Nephron progenitor cell (in vitro differentiated cells): ENCODE measurements at regions not wholly inside any gene's neighbourhood (a gene's known extent, or its start where the extent isn't known, plus 50 kb on each side); places are given as distances from the start of the nearest gene placed in this dataset.

Experiments used
- DNase-seq: peaks from one replicate; pipeline ENCODE4 v3.0.0; 2021
- H3K27ac Mint-ChIP-seq: 2 replicates; pipeline ENCODE4 v1.8.0; 2021; ENCODE audit warnings: mild to moderate bottlenecking, moderate library complexity, mixed read lengths
- H3K27me3 Mint-ChIP-seq: 2 replicates; pipeline ENCODE4 v1.8.0; 2021; ENCODE audit warnings: mild to moderate bottlenecking, low read depth, mixed read lengths; ENCODE audit not compliant: poor library complexity
- H3K36me3 Mint-ChIP-seq: 2 replicates; pipeline ENCODE4 v1.8.0; 2021; ENCODE audit warnings: low read depth, mixed read lengths
- H3K4me1 Mint-ChIP-seq: 2 replicates; pipeline ENCODE4 v1.8.0; 2021; ENCODE audit warnings: mixed read lengths
- H3K4me3 Mint-ChIP-seq: 2 replicates; pipeline ENCODE4 v1.8.0; 2021; ENCODE audit warnings: mild to moderate bottlenecking, moderate library complexity, mixed read lengths
- H3K9me3 Mint-ChIP-seq: 2 replicates; pipeline ENCODE4 v1.8.0; 2021; ENCODE audit warnings: mild to moderate bottlenecking, moderate library complexity, mixed read lengths
- TF ChIP-seq, protein P1 (sequence below): fragments of 200-600 bp; sonication (generic); IDR thresholded peaks from 2 replicates; pipeline ENCODE4 v1.5.0; 2021; ENCODE audit warnings: antibody characterized with exemption

DNA sequence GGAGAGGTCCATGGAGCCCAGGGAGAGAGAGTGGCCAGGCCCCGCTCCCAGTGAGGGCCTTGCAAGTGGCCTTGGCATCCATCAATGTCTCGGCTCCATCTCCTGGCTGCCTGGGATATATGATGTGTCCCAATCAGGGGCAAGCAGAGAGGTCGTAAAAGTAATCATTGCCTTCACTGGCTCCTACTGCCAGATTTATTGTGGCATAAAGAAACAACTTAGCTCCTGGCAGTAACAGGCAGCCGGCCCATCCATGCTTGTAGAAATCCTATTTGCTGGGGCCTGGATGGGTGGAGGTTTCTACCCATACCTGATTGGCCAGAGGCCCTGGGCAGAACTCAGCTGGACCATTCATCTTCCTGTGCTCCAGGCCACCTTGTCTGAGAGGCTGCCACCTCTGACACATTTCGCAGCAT, 272.6 kb downstream of the MATN1 start:
- no peaks in the 10 kb centered on the region for H3K36me3 Mint-ChIP-seq
- peaks cover 15% of the 10 kb centered on the region for H3K9me3 Mint-ChIP-seq
- no peak overlapping the region for H3K4me3 Mint-ChIP-seq
- TF ChIP-seq, protein P1, sequence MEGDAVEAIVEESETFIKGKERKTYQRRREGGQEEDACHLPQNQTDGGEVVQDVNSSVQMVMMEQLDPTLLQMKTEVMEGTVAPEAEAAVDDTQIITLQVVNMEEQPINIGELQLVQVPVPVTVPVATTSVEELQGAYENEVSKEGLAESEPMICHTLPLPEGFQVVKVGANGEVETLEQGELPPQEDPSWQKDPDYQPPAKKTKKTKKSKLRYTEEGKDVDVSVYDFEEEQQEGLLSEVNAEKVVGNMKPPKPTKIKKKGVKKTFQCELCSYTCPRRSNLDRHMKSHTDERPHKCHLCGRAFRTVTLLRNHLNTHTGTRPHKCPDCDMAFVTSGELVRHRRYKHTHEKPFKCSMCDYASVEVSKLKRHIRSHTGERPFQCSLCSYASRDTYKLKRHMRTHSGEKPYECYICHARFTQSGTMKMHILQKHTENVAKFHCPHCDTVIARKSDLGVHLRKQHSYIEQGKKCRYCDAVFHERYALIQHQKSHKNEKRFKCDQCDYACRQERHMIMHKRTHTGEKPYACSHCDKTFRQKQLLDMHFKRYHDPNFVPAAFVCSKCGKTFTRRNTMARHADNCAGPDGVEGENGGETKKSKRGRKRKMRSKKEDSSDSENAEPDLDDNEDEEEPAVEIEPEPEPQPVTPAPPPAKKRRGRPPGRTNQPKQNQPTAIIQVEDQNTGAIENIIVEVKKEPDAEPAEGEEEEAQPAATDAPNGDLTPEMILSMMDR, result no peak
- H3K27ac Mint-ChIP-seq, result no peak overlapping the region
- H3K27me3 Mint-ChIP-seq, result peaks cover 47% of the 10 kb centered on the region
- peaks cover 39% of the 10 kb centered on the region for H3K4me1 Mint-ChIP-seq
- peak; percentile 62 for DNase-seq

DNA sequence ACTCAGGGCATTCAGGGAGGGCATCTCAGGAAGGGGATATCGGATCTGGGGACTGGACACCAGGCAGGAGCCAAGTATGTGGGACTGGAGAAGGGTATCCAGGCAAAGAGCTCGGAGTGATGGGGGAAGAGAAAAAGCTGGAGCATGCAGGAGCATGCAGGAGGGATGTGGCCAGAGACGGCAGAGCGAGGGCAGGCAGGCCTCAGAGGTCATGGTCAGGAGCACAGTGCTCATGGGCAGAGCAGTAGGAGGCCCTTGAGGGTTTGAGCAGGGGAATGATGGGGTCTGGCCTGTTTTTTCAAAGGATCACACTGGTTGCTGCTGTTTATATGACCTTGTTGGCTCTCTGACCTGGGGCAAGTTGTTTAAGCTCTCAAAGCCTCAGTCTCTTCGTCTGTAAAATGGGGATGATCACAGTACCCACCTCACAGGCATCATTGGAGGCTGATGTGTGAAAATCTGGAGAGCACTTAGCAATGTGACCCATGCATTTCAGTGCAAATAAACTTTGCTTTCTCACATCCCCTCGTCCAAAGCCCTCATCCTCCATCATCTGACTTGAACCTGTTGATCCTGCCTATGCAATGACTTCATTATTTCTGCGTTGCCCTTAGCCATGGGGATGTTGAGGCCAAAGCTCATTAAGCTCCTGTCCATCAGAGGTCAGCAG, 273.1 kb downstream of the MATN1 start:
- no peak overlapping the region for H3K27ac Mint-ChIP-seq
- TF ChIP-seq, protein P1, result no peak
- H3K4me3 Mint-ChIP-seq, result no peak overlapping the region
- H3K27me3 Mint-ChIP-seq, result peaks cover 44% of the 10 kb centered on the region
- no peaks in the 10 kb centered on the region for H3K36me3 Mint-ChIP-seq
- H3K9me3 Mint-ChIP-seq, result peaks cover 15% of the 10 kb centered on the region
- H3K4me1 Mint-ChIP-seq, result peaks cover 39% of the 10 kb centered on the region
- no peak for DNase-seq

DNA sequence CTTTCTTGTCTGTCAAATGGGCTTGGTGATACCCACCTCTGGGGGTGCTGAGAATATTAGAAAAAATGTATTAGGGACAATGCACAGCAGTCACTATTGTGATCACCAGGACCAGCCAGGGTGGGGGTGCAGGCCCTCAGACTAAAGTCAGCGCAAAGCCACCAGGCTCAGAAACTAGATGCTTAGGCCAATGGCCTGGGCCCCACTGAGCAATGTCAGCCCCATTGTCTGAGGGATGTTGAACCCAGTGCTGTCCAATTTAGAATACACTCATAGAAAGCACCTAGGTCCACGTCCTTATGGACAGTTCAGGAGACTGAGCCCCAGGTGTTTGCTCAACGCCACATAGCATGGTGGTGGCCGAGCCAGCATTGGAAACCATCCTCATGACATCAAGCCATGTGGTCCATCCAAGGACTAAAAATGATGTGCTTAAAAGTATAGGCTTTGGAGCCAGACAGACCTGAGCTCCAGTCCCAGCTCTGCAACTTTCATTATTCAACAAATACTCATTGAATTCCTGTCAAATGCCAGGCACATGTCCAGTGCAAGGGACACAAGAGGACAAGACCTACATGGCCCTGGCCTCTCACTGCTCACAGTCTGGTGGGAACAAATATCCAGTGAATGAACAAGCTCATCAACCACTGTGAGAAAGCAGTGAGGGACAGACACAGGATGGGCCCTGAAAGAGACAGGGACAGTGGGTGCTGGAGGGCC, 273.8 kb downstream of the MATN1 start:
- peaks cover 39% of the 10 kb centered on the region for H3K4me1 Mint-ChIP-seq
- no peak overlapping the region for H3K4me3 Mint-ChIP-seq
- H3K36me3 Mint-ChIP-seq, result no peaks in the 10 kb centered on the region
- H3K27me3 Mint-ChIP-seq, result peaks cover 39% of the 10 kb centered on the region
- TF ChIP-seq, protein P1, result no peak
- H3K9me3 Mint-ChIP-seq, result peaks cover 8% of the 10 kb centered on the region
- no peak overlapping the region for H3K27ac Mint-ChIP-seq
- no peak for DNase-seq

DNA sequence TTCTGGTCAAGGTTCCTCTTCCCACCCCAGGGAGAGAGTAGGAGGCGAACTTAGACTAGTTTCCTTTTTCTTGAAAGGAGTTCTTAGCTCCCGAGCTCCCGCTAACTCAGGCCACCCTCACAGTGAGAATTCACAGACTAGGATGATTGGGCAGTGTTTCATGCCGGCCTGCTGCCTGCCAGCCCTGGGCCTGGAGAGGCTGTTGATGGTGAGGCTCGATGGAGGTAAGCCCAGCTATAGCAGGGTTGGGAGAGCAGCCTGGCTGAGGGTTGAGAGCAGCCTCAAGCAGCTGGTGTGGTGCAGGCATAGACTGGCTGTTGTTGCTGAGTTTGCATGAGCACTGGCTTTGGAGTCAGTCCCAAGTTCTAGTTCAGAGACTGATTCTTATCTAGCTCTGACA, 274.4 kb downstream of the MATN1 start:
- TF ChIP-seq, protein P1, result no peak
- no peak overlapping the region for H3K27ac Mint-ChIP-seq
- H3K4me3 Mint-ChIP-seq, result no peak overlapping the region
- H3K9me3 Mint-ChIP-seq, result peaks cover 12% of the 10 kb centered on the region
- H3K27me3 Mint-ChIP-seq, result peaks cover 38% of the 10 kb centered on the region
- H3K4me1 Mint-ChIP-seq, result peaks cover 39% of the 10 kb centered on the region
- no peak for DNase-seq
- H3K36me3 Mint-ChIP-seq, result no peaks in the 10 kb centered on the region

DNA sequence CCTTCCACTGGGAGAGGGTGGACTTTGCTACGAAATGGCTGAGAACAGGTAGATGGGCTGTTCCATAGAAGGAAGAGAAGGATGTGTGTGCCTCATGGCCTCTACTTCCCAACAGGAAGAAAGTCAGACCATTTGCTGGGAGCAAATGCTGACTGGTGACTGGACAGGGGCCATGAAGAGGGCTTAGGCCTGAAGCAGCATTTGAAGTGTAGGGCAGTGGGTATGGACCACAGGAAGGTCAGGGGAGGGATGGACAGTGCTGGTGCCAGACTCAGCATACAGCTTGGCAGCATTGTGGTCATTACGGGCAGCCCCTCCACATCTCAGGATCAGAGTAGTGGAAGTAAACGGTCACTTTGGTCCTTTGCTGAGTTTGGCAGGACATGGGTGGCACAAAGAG, 275.7 kb downstream of the MATN1 start:
- TF ChIP-seq, protein P1, result no peak

More for the DNA sequence above, 275.7 kb downstream of the MATN1 start:
- Mint-ChIP-seq H3K27me3 (peaks cover 38% of the 10 kb centered on the region), H3K4me1 (peaks cover 39% of the 10 kb centered on the region), H3K9me3 (peaks cover 7% of the 10 kb centered on the region), H3K4me3 (no peak overlapping the region), H3K36me3 (no peaks in the 10 kb centered on the region), H3K27ac (no peak overlapping the region)
- DNase-seq, result no peak
